ENCODE measurements at regions not wholly inside any gene's neighbourhood (a gene's known extent, or its start where the extent isn't known, plus 50 kb on each side); places are given as distances from the start of the nearest gene placed in this dataset.

DNA sequence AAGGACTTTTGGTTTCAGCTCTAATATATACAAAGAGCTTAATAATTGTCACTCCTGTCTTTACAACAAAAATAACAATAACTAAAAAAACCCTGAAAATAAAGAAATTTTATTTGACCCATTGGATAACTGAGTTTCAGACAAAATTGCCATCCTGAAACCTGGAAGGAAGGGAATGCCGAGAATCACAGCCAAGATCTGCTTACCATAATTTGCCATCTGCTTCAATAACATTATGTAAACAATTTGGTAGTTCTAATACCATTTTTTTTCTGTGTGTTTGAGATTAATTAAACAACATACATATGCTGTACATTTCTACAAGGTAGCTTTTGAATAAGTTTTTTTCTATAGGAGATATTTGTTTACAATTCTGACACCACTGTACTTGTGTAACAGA lies 596.3 kb upstream of the MGAT4C start:
- TF ChIP-seq, protein P1, sequence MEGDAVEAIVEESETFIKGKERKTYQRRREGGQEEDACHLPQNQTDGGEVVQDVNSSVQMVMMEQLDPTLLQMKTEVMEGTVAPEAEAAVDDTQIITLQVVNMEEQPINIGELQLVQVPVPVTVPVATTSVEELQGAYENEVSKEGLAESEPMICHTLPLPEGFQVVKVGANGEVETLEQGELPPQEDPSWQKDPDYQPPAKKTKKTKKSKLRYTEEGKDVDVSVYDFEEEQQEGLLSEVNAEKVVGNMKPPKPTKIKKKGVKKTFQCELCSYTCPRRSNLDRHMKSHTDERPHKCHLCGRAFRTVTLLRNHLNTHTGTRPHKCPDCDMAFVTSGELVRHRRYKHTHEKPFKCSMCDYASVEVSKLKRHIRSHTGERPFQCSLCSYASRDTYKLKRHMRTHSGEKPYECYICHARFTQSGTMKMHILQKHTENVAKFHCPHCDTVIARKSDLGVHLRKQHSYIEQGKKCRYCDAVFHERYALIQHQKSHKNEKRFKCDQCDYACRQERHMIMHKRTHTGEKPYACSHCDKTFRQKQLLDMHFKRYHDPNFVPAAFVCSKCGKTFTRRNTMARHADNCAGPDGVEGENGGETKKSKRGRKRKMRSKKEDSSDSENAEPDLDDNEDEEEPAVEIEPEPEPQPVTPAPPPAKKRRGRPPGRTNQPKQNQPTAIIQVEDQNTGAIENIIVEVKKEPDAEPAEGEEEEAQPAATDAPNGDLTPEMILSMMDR (optimal IDR thresholded peaks at IDR 0.05 in 1 of 3, IDR thresholded peaks at IDR 0.05 in 1 of 3, conservative IDR thresholded peaks at IDR 0.05 in 1 of 3; ENCODE audit: extremely low read depth in 1 of 3, insufficient read depth in 2 of 3, low read length in 3 of 3): no peak
- no peak for TF ChIP-seq EZH2 (IDR thresholded peaks at IDR 0.05; ENCODE audit: low read length)
- Histone ChIP-seq H4K20me1 (ENCODE audit: control insufficient read depth, extremely low read depth, insufficient read depth, low read length) (no peaks in the 10 kb centered on the region), H3K9me3 (ENCODE audit: control insufficient read depth, low read depth, low read length) (no peaks in the 10 kb centered on the region), H3K27me3 (ENCODE audit: control insufficient read depth, extremely low read depth, insufficient read depth, low read length) (no peaks in the 10 kb centered on the region), H3K4me2 (ENCODE audit: control insufficient read depth, extremely low read depth, insufficient read depth, low read depth, low read length) (no peak overlapping the region), H3K4me1 (ENCODE audit: control insufficient read depth, extremely low read depth, insufficient read depth, low read length) (no peaks in the 10 kb centered on the region), H2AFZ (ENCODE audit: control insufficient read depth, low read length) (no peak overlapping the region), H3K27ac (ENCODE audit: control insufficient read depth, insufficient read depth, low read length) (no peak overlapping the region), H3K9ac (ENCODE audit: control insufficient read depth, extremely low read depth, insufficient read depth, low read length) (no peak overlapping the region), H3K79me2 (ENCODE audit: control insufficient read depth, insufficient read depth, low read length) (no peaks in the 10 kb centered on the region), H3K4me3 (ENCODE audit: control insufficient read depth in 2 of 3, extremely low read depth in 1 of 3, insufficient read depth in 2 of 3, low read depth in 1 of 3, low read length in 3 of 3) (no peak overlapping the region), H3K36me3 (ENCODE audit: control insufficient read depth in 2 of 2, extremely low read depth in 1 of 2, insufficient read depth in 2 of 2, low read length in 2 of 2) (no peaks in the 10 kb centered on the region), H3K9me1 (ENCODE audit: control insufficient read depth, extremely low read depth, insufficient read depth, low read length) (no peaks in the 10 kb centered on the region)
- dilution Hi-C loops (cut with MboI; ENCODE audit: extremely low pct_ligation_motif_present, low sequenced_read_pairs): no loop called here
- no peak for FAIRE-seq
- no peak for DNase-seq (ENCODE audit: low read depth, low spot score)

GRCh38 chr12:86838711-86839110 lies 582.5 kb upstream of the MGAT4C start:
- Histone ChIP-seq H3K27ac (ENCODE audit: control insufficient read depth, insufficient read depth, low read length) (no peak overlapping the region), H3K9ac (ENCODE audit: control insufficient read depth, extremely low read depth, insufficient read depth, low read length) (no peak overlapping the region), H3K9me1 (ENCODE audit: control insufficient read depth, extremely low read depth, insufficient read depth, low read length) (no peaks in the 10 kb centered on the region), H3K36me3 (ENCODE audit: control insufficient read depth in 2 of 2, extremely low read depth in 1 of 2, insufficient read depth in 2 of 2, low read length in 2 of 2) (no peaks in the 10 kb centered on the region), H3K4me1 (ENCODE audit: control insufficient read depth, extremely low read depth, insufficient read depth, low read length) (no peaks in the 10 kb centered on the region), H3K79me2 (ENCODE audit: control insufficient read depth, insufficient read depth, low read length) (no peaks in the 10 kb centered on the region), H3K4me3 (ENCODE audit: control insufficient read depth in 2 of 3, extremely low read depth in 1 of 3, insufficient read depth in 2 of 3, low read depth in 1 of 3, low read length in 3 of 3) (no peak overlapping the region), H3K4me2 (ENCODE audit: control insufficient read depth, extremely low read depth, insufficient read depth, low read depth, low read length) (no peak overlapping the region), H2AFZ (ENCODE audit: control insufficient read depth, low read length) (no peak overlapping the region), H3K27me3 (ENCODE audit: control insufficient read depth, extremely low read depth, insufficient read depth, low read length) (no peaks in the 10 kb centered on the region), H4K20me1 (ENCODE audit: control insufficient read depth, extremely low read depth, insufficient read depth, low read length) (no peaks in the 10 kb centered on the region), H3K9me3 (ENCODE audit: control insufficient read depth, low read depth, low read length) (no peaks in the 10 kb centered on the region)
- no peak for TF ChIP-seq EZH2 (IDR thresholded peaks at IDR 0.05; ENCODE audit: low read length)
- TF ChIP-seq, protein P1 (optimal IDR thresholded peaks at IDR 0.05 in 1 of 3, IDR thresholded peaks at IDR 0.05 in 1 of 3, conservative IDR thresholded peaks at IDR 0.05 in 1 of 3; ENCODE audit: extremely low read depth in 1 of 3, insufficient read depth in 2 of 3, low read length in 3 of 3): no peak
- dilution Hi-C loops (cut with MboI; ENCODE audit: extremely low pct_ligation_motif_present, low sequenced_read_pairs): no loop called here
- FAIRE-seq (no peak), DNase-seq (ENCODE audit: low read depth, low spot score) (no peak)

Measured in keratinocyte (primary cell).